ENCODE measurements at regions not wholly inside any gene's neighbourhood (a gene's known extent, or its start where the extent isn't known, plus 50 kb on each side); places are given as distances from the start of the nearest gene placed in this dataset.

DNA sequence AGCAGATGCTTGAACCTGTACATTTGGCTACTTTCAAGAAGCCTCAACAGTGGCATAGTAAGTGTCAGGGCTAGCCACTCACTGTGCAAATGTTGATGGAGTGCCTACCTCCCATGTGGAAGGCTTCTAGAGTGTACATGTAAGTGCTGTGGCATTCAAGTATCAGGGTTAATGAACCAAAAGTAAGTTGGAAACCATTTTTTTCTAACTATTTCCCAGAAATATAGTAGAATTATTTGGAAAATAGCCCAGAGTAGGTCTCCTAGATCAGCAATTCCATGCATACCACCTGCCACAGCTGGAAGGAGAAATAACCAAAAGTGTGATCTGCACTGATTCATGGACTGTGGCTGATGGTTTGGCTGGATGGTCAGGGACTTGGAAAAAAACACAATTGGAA, 53.3 kb downstream of the FOXD1 start:
- DNase-seq (ENCODE audit: low read depth) = no peak

DNA sequence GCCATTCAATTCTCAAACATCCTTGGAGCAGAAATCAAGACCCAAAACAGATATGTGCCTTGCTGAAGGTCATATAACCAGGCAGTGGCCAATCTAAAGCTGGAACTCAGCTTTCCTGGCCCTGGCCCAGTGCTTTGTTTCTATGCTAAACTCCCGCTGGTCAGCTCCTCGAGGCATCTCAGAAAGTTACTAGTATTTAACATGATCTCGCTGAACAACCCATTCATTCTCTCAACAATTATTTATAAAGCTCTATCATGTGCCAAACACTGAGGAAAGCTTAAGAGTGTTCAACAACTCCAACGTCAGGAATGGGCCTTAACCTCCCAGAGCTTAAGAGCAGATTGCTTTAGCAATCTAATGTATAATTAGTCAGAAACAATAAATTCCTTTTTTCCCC, 54.0 kb downstream of the FOXD1 start:
- DNase-seq (ENCODE audit: low read depth) = no peak

- no peak for DNase-seq (ENCODE audit: low read depth)
These were observed 54.7 kb downstream of the FOXD1 start for GRCh38 chr5:73393611-73394489.

GRCh38 chr5:73392775-73393174, 55.8 kb downstream of the FOXD1 start:
- DNase-seq (ENCODE audit: low read depth) = no peak

- DNase-seq (ENCODE audit: low read depth) = no peak
These were observed 57.1 kb downstream of the FOXD1 start for GRCh38 chr5:73391441-73391881.

- no peak for DNase-seq (ENCODE audit: low read depth)
These were observed 57.6 kb downstream of the FOXD1 start for GRCh38 chr5:73390972-73391371.

GRCh38 chr5:73388740-73389139, 59.8 kb downstream of the FOXD1 start:
- no peak for DNase-seq (ENCODE audit: low read depth)

- no peak for DNase-seq (ENCODE audit: low read depth)
These were observed 60.3 kb downstream of the FOXD1 start for GRCh38 chr5:73388306-73388684.

- no peak for DNase-seq (ENCODE audit: low read depth)
These were observed 60.8 kb downstream of the FOXD1 start for GRCh38 chr5:73387601-73388305.

- no peak for DNase-seq (ENCODE audit: low read depth)
These were observed 61.4 kb downstream of the FOXD1 start for GRCh38 chr5:73387149-73387591.

DNA sequence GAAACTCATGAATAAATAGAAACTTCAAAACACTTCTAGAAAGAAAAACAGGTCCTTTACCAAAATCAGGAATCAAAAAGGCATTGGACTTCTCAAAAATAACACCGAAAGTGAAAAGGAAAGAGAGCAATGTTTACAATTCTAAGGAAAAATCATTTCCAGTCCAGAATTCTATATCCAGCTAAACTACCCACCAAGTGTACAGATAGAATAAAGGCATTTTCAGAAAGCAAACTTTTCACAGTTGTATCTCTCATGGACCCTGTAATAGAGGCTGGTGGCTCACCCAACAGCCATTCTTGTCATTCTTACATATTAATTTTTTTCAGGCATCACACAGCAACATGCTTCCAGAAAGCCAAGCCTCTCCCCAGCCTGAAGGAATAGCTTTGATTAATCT, 63.7 kb downstream of the FOXD1 start:
- no peak for DNase-seq (ENCODE audit: low read depth)

DNA sequence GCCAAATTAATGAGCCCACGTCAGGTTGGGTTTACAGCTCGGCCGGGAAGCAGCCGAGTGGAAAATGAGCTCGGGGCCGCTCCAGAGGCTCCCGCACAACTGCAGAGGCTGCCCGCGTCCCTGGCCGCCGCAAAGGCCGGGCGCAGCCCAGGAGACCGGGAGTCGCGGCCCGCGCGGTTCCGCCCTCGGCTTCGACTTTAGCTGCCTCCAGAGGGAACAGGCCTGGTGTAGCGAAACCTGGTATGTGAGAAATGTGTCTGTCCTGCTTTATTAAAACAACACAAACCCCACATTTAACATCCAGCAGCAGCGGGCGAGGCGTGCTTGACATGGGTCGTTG, 66.2 kb downstream of the FOXD1 start:
- no peak for DNase-seq (ENCODE audit: low read depth)

DNA sequence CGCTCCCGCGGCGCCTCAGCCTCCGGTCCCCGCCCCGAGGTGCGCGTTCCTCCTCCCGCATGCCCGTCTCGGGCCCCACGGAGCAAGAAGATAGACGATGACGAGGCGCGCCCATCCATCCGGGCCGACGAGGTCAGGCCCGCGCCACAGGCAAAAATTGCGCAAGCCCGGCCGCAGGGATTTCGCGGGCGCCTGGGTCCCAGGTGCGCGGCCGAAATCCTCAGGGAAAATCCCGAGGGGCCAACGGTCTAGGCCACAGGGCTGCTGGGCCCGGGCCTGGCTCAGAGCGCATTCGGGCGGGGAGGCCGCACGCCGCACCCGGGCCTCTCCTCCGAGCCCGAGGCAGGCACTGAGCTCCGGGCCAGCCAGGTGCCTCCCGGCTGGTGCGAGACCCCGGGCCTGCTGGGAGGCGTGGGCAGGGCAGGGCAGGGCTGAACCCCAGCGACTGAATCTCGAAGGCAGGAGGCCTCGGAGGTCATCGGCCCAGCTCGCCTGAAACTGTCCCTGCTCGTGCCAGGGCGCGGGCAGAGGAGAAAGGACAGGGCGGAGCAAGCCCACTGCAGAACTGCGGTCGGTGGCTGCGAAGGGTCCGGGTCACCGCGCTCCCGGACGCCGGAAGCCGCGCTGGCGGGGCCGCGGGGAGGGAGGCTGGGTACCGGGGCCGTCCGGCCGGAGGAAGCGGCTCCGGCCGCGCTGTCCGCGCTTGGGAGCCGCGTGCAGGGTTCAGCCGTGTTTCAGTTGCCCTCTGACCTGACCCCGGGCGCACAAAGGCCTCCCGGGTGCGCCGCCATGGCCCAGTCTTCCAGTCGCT, 66.8 kb downstream of the FOXD1 start:
- DNase-seq (ENCODE audit: low read depth) = no peak

GRCh38 chr5:73380710-73381589, 67.6 kb downstream of the FOXD1 start:
- no peak for DNase-seq (ENCODE audit: low read depth)

- DNase-seq (ENCODE audit: low read depth) = no peak
These were observed 68.5 kb downstream of the FOXD1 start for GRCh38 chr5:73380041-73380440.

GRCh38 chr5:73379435-73379834, 69.1 kb downstream of the FOXD1 start:
- no peak for DNase-seq (ENCODE audit: low read depth)

DNA sequence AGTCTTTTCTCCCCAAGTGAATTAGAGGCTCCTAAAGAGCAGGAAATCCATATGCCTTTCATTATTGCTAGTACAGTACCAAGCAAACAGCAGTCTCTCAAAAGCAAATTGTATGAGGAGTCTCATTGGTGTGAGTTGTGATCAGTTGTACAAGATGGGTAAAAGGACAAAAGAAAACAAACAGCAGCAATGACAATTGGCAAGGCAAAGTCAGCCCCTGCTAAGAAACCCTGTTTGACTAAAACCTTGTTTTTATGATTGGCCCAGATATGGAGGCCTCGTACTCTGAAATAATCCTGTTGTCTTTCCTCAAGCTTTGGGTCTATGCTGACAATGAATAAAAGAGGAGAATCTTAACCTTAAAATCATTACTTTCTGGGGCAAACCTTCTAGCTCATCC, 69.8 kb downstream of the FOXD1 start:
- DNase-seq (ENCODE audit: low read depth) = no peak

DNA sequence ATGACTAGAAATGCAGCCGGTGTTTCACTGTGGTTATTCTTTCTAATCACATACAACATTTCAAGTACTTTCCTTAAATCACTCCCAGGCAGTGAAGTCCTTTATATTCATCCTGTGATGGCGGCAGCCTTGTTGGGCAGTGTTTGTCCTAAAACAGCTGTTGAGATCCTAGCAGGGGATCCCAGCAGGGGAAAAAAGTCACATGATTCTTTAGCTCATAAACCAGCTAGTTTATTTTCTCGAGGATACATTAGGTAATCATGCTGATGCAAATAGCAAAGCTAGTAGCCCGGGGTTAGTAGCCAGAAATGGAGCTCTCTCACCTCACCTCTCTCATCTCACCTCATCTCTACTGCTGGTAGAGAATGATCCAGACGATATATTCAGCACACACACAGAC, 70.5 kb downstream of the FOXD1 start:
- DNase-seq (ENCODE audit: low read depth) = peak; percentile 59

- no peak for DNase-seq (ENCODE audit: low read depth)
These were observed 71.9 kb downstream of the FOXD1 start for GRCh38 chr5:73376618-73377170.

- DNase-seq (ENCODE audit: low read depth) = no peak
These were observed 72.6 kb downstream of the FOXD1 start for GRCh38 chr5:73375949-73376348.

DNA sequence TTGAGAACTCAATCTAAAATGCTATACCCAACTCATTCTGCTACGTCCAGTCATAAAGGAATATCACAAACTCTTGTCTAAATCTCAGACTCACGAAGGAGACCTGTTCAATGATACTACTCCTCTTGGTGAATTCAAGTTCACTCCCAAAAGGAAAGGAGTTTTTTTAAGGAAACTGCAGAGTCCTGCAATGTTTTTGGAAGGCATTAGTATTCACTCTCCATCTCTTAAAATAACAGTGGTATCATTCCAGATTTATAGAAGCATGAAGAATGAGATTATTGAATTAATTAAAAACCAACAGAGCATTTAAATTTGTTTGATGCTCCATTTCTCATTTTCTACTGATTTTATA, 73.4 kb downstream of the FOXD1 start:
- DNase-seq (ENCODE audit: low read depth) = no peak

All from myocyte (in vitro differentiated cells).